HEK293 (cell line): ENCODE measurements at regions not wholly inside any gene's neighbourhood (a gene's known extent, or its start where the extent isn't known, plus 50 kb on each side); places are given as distances from the start of the nearest gene placed in this dataset.

Experiments used
- CTCF ChIA-PET: fragments of 350-600 bp; formaldehyde crosslinking; extraction: SDS; loops from one replicate; lab custom pipeline; 2021; ENCODE audit warnings: antibody characterized with exemption; lab: Yijun Ruan, JAX
- POLR2A ChIA-PET: fragments of 300-600 bp; formaldehyde crosslinking; extraction: SDS; loops from one replicate; lab custom pipeline; 2020; ENCODE audit warnings: antibody characterized with exemption, inconsistent platforms; lab: Yijun Ruan, JAX
- H3K27ac ChIP-seq: fragments of 200-500 bp; sonication (Bioruptor generic); 2 replicates; pipeline ENCODE4 v1.5.1; 2014; ENCODE audit warnings: low read depth, low read length, control low read depth, inconsistent platforms; ENCODE audit errors: extremely low read depth
- H3K36me3 ChIP-seq, 2 experiments: fragments of 200-500 bp in 1 of 2; sonication (Bioruptor generic) in 1 of 2; 1 replicate in 1 of 2; 2 replicates in 1 of 2; pipeline ENCODE4 v1.5.1; 2014 to 2017; ENCODE audit warnings: inconsistent platforms in 2 of 2, low read length in 2 of 2; ENCODE audit not compliant: control insufficient read depth in 2 of 2, insufficient read depth in 1 of 2
- H3K4me1 ChIP-seq: fragments of 200-500 bp; sonication (Bioruptor generic); 2 replicates; pipeline ENCODE4 v1.5.1; 2014; ENCODE audit warnings: mild to moderate bottlenecking, low read length, inconsistent platforms; ENCODE audit not compliant: control insufficient read depth, insufficient read depth
- H3K4me3 ChIP-seq: 2 replicates; pipeline ENCODE4 v1.5.1; 2011; ENCODE audit warnings: low read depth, mild to moderate bottlenecking, control low read depth, low read length, moderate library complexity
- H3K9me3 ChIP-seq: fragments of 200-500 bp; sonication (Bioruptor generic); 2 replicates; pipeline ENCODE4 v1.5.1; 2014; ENCODE audit warnings: low read depth, low read length, inconsistent platforms; ENCODE audit not compliant: control insufficient read depth, insufficient read depth
- GLIS1 ChIP-seq: fragments of 450-650 bp; formaldehyde crosslinking; IDR thresholded peaks from 2 replicates; pipeline ENCODE4 v1.5.1; 2016; ENCODE audit warnings: missing biosample characterization, missing genetic modification characterization
- INSM2 ChIP-seq: fragments of 450-650 bp; formaldehyde crosslinking; IDR thresholded peaks from 2 replicates; pipeline ENCODE4 v1.5.1; 2016; ENCODE audit warnings: missing biosample characterization, missing genetic modification characterization
- KLF10 ChIP-seq: fragments of 450-650 bp; IDR thresholded peaks from 2 replicates; pipeline ENCODE4 v1.5.1; 2018; ENCODE audit warnings: missing biosample characterization, mild to moderate bottlenecking, missing genetic modification characterization
- MZF1 ChIP-seq: fragments of 450-650 bp; formaldehyde crosslinking; IDR thresholded peaks from 2 replicates; pipeline ENCODE4 v1.5.1; 2017; ENCODE audit warnings: missing biosample characterization, missing genetic modification characterization, borderline replicate concordance
- OSR2 ChIP-seq: fragments of 450-650 bp; formaldehyde crosslinking; IDR thresholded peaks from 2 replicates; pipeline ENCODE4 v1.5.1; 2016; ENCODE audit warnings: missing biosample characterization, missing genetic modification characterization
- OVOL3 ChIP-seq: fragments of 450-650 bp; formaldehyde crosslinking; IDR thresholded peaks from 2 replicates; pipeline ENCODE4 v1.5.1; 2016; ENCODE audit warnings: missing biosample characterization, missing genetic modification characterization
- PRDM10 ChIP-seq: fragments of 450-650 bp; formaldehyde crosslinking; IDR thresholded peaks from 2 replicates; pipeline ENCODE4 v1.5.1; 2016; ENCODE audit warnings: missing biosample characterization, missing genetic modification characterization
- REST ChIP-seq: fragments of 450-650 bp; formaldehyde crosslinking; IDR thresholded peaks from 2 replicates; pipeline ENCODE4 v1.5.1; 2016; ENCODE audit warnings: missing biosample characterization, missing genetic modification characterization
- SP7 ChIP-seq: fragments of 450-650 bp; formaldehyde crosslinking; IDR thresholded peaks from 2 replicates; pipeline ENCODE4 v1.5.1; 2016; ENCODE audit warnings: missing biosample characterization, missing genetic modification characterization
- TRIM28 ChIP-seq: IDR thresholded peaks from 2 replicates; pipeline ENCODE4 v1.6.1; 2011; ENCODE audit warnings: low read length, control low read depth, borderline replicate concordance
- ZBTB20 ChIP-seq: fragments of 450-650 bp; formaldehyde crosslinking; IDR thresholded peaks from 2 replicates; pipeline ENCODE4 v1.5.1; 2016; ENCODE audit warnings: missing biosample characterization, missing genetic modification characterization
- ZEB2 ChIP-seq: fragments of 450-650 bp; formaldehyde crosslinking; IDR thresholded peaks from 2 replicates; pipeline ENCODE4 v1.5.1; 2016; ENCODE audit warnings: missing biosample characterization, missing genetic modification characterization
- ZNF114 ChIP-seq: fragments of 450-650 bp; formaldehyde crosslinking; IDR thresholded peaks from 2 replicates; pipeline ENCODE4 v1.5.0; 2017; ENCODE audit warnings: missing biosample characterization, missing genetic modification characterization
- ZNF146 ChIP-seq: fragments of 450-650 bp; formaldehyde crosslinking; IDR thresholded peaks from 2 replicates; pipeline ENCODE4 v1.5.1; 2016; ENCODE audit warnings: missing biosample characterization, missing genetic modification characterization
- ZNF16 ChIP-seq: fragments of 450-650 bp; formaldehyde crosslinking; IDR thresholded peaks from 2 replicates; pipeline ENCODE4 v1.5.1; 2016; ENCODE audit warnings: low read depth, missing biosample characterization, missing genetic modification characterization
- ZNF184 ChIP-seq: fragments of 450-650 bp; IDR thresholded peaks from 2 replicates; pipeline ENCODE4 v1.5.1; 2018; ENCODE audit warnings: missing biosample characterization, mild to moderate bottlenecking, missing genetic modification characterization
- ZNF280C ChIP-seq: fragments of 450-650 bp; formaldehyde crosslinking; IDR thresholded peaks from 2 replicates; pipeline ENCODE4 v1.5.1; 2016; ENCODE audit warnings: missing biosample characterization, missing genetic modification characterization
- ZNF398 ChIP-seq: fragments of 450-650 bp; formaldehyde crosslinking; IDR thresholded peaks from 2 replicates; pipeline ENCODE4 v1.5.1; 2017; ENCODE audit warnings: missing biosample characterization, missing genetic modification characterization
- ZNF623 ChIP-seq: fragments of 450-650 bp; formaldehyde crosslinking; IDR thresholded peaks from 2 replicates; pipeline ENCODE4 v1.5.1; 2016; ENCODE audit warnings: missing biosample characterization, missing genetic modification characterization
- ZNF664 ChIP-seq: fragments of 450-650 bp; formaldehyde crosslinking; IDR thresholded peaks from 2 replicates; pipeline ENCODE4 v1.5.1; 2016; ENCODE audit warnings: missing biosample characterization, missing genetic modification characterization
- ZNF692 ChIP-seq: fragments of 450-650 bp; formaldehyde crosslinking; IDR thresholded peaks from 2 replicates; pipeline ENCODE4 v1.5.1; 2016; ENCODE audit warnings: missing biosample characterization, missing genetic modification characterization
- ZNF843 ChIP-seq: fragments of 450-650 bp; formaldehyde crosslinking; IDR thresholded peaks from 2 replicates; pipeline ENCODE4 v1.5.1; 2016; ENCODE audit warnings: missing biosample characterization, missing genetic modification characterization
- ZXDB ChIP-seq: fragments of 450-650 bp; formaldehyde crosslinking; IDR thresholded peaks from 2 replicates; pipeline ENCODE4 v1.5.1; 2016; ENCODE audit warnings: missing biosample characterization, missing genetic modification characterization

GRCh38 chr1:201603613-201604232 lies 64.8 kb downstream of the NAV1 start:
- Histone ChIP-seq H3K4me1 (peaks cover 15% of the 10 kb centered on the region), H3K9me3 (no peaks in the 10 kb centered on the region), H3K4me3 (no peak overlapping the region), H3K36me3 (no peaks in the 10 kb centered on the region), H3K27ac (peak overlapping the region; percentile 25; the same call in 1 of the 2 replicates)
- POLR2A ChIA-PET: interaction anchor here (1.0 kb wide), 1 partner anchor 99 kb away, joined by 4 read pairs; no protein-coding TSS in a partner anchor
- CTCF ChIA-PET: interaction anchor here (0.6 to 1.5 kb wide), 6 partner anchors 44 to 218 kb away, joined by 3 to 5 read pairs (median 3); no protein-coding TSS in a partner anchor
- TF ChIP-seq ZNF623 (tag by site-specific recombination) (0 out of 2 replicates have a peak, but pooled peaks have one; percentile 8), ZEB2 (tag by site-specific recombination) (peak; percentile 63; the same call in 1 of the 2 replicates), INSM2 (tag by site-specific recombination) (peak; percentile 89), TRIM28 (0 out of 2 replicates have a peak, but pooled peaks have one; percentile 51), ZBTB20 (tag by site-specific recombination) (no peak), ZXDB (tag by site-specific recombination) (peak; percentile 90), OVOL3 (tag by site-specific recombination) (peak; percentile 68; the same call in 1 of the 2 replicates), ZNF16 (tag by site-specific recombination) (no peak), ZNF664 (tag by site-specific recombination) (peak; percentile 80; the same call in 1 of the 2 replicates), ZNF280C (tag by site-specific recombination) (no peak), ZNF692 (tag by site-specific recombination) (0 out of 2 replicates have a peak, but pooled peaks have one; percentile 58), REST (no peak), ZNF398 (tag by site-specific recombination) (peak; percentile 54; the same call in 1 of the 2 replicates), MZF1 (tag by site-specific recombination) (no peak), KLF10 (0 out of 2 replicates have a peak, but pooled peaks have one; percentile 43), GLIS1 (tag by site-specific recombination) (peak; percentile 73), ZNF184 (tag by site-specific recombination) (peak; percentile 11; the same call in 1 of the 2 replicates), PRDM10 (tag by site-specific recombination) (peak; percentile 63), ZNF114 (no peak), SP7 (tag by site-specific recombination) (peak; percentile 62), ZNF843 (tag by site-specific recombination) (peak; percentile 92), OSR2 (tag by site-specific recombination) (peak; percentile 86), ZNF146 (tag by site-specific recombination) (peak; percentile 14)
